ENCODE measurements at regions not wholly inside any gene's neighbourhood (a gene's known extent, or its start where the extent isn't known, plus 50 kb on each side); places are given as distances from the start of the nearest gene placed in this dataset.

DNA sequence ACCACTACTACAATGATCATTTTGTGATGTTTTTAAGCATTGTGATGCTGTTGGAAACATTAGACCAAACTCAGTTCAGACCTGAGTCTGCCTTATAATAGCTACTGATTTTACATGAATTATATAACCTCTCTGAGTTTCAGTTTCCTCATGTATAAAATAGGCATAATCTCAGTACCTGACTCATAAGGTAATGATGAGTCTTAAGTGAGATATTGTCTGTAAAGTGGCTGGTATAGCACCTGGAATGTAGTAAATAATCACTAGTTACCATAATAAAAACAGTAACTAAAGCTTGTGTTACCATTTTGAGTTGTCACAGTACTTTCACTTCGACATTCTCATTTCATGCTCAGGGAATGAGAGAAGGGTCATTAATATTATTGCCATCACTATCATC, 381.5 kb upstream of the SALL1 start:
- no peak for TF ChIP-seq CTCF (conservative IDR thresholded peaks at IDR 0.05; ENCODE audit: low read length)
- no peak overlapping the region for H3K4me3 ChIP-seq (ENCODE audit: low read length, poor library complexity, severe bottlenecking)
- H3K79me2 ChIP-seq (ENCODE audit: insufficient read depth, low read length) = no peaks in the 10 kb centered on the region

GRCh38 chr16:51531271-51531670, 380.2 kb upstream of the SALL1 start:
- Histone ChIP-seq H3K4me1 (ENCODE audit: insufficient read depth, low read length, poor library complexity, severe bottlenecking) (no peaks in the 10 kb centered on the region), H2AFZ (ENCODE audit: low read length) (no peak overlapping the region), H3K27me3 (ENCODE audit: insufficient read depth, low read length, poor library complexity, severe bottlenecking) (no peaks in the 10 kb centered on the region), H3K9me3 (ENCODE audit: insufficient read depth, low read depth, low read length) (no peaks in the 10 kb centered on the region), H3K9me2 (replicated peaks; ENCODE audit: low read depth, low read length) (no peaks in the 10 kb centered on the region), H3K4me3 (ENCODE audit: low read length, poor library complexity, severe bottlenecking) (no peak overlapping the region), H3K36me3 (ENCODE audit: insufficient read depth, low read length) (no peaks in the 10 kb centered on the region), H3F3A (ENCODE audit: low read depth) (no peaks in the 10 kb centered on the region), H4K20me1 (ENCODE audit: insufficient read depth, low read length, poor library complexity, severe bottlenecking) (no peaks in the 10 kb centered on the region), H3K9ac (ENCODE audit: low read depth, low read length, poor library complexity, severe bottlenecking) (no peak overlapping the region), H3K79me2 (ENCODE audit: insufficient read depth, low read length) (no peaks in the 10 kb centered on the region), H3K4me2 (ENCODE audit: low read depth, low read length, poor library complexity, severe bottlenecking) (no peak overlapping the region)
- TF ChIP-seq EZH2phosphoT487 (IDR thresholded peaks at IDR 0.05; ENCODE audit: borderline replicate concordance) (no peak), CTCF (conservative IDR thresholded peaks at IDR 0.05; ENCODE audit: low read length) (no peak)

More for the DNA sequence above, 381.5 kb upstream of the SALL1 start:
- Histone ChIP-seq H4K20me1 (ENCODE audit: insufficient read depth, low read length, poor library complexity, severe bottlenecking) (no peaks in the 10 kb centered on the region), H3F3A (ENCODE audit: low read depth) (no peaks in the 10 kb centered on the region), H2AFZ (ENCODE audit: low read length) (no peak overlapping the region), H3K27me3 (ENCODE audit: insufficient read depth, low read length, poor library complexity, severe bottlenecking) (no peaks in the 10 kb centered on the region), H3K4me2 (ENCODE audit: low read depth, low read length, poor library complexity, severe bottlenecking) (no peak overlapping the region), H3K4me1 (ENCODE audit: insufficient read depth, low read length, poor library complexity, severe bottlenecking) (no peaks in the 10 kb centered on the region), H3K9me2 (replicated peaks; ENCODE audit: low read depth, low read length) (no peaks in the 10 kb centered on the region), H3K9ac (ENCODE audit: low read depth, low read length, poor library complexity, severe bottlenecking) (no peak overlapping the region), H3K9me3 (ENCODE audit: insufficient read depth, low read depth, low read length) (no peaks in the 10 kb centered on the region), H3K36me3 (ENCODE audit: insufficient read depth, low read length) (no peaks in the 10 kb centered on the region)

DNA sequence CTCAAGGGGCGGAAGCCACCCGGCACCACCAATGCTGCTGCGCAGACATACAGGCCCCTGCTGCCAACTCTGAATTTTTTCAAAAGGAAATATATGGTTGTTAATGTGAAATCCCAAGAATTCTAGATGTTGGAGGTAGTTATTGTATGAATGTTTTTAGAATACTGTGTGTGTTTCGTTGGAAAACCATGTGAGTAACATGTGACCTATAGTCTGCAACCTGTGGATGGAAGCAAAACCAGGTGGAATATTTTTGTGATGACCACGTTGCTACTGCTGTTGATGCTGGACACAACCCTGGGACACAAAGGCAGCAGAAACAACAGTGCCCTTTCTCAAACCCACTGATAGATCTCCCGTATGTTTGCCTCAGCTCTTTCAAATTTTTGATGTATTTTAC, 376.3 kb upstream of the SALL1 start:
- Histone ChIP-seq H3K9me3 (ENCODE audit: insufficient read depth, low read depth, low read length) (no peaks in the 10 kb centered on the region), H3F3A (ENCODE audit: low read depth) (no peaks in the 10 kb centered on the region), H3K4me3 (ENCODE audit: low read length, poor library complexity, severe bottlenecking) (no peak overlapping the region), H3K36me3 (ENCODE audit: insufficient read depth, low read length) (no peaks in the 10 kb centered on the region), H3K9ac (ENCODE audit: low read depth, low read length, poor library complexity, severe bottlenecking) (no peak overlapping the region), H3K79me2 (ENCODE audit: insufficient read depth, low read length) (no peaks in the 10 kb centered on the region), H3K4me1 (ENCODE audit: insufficient read depth, low read length, poor library complexity, severe bottlenecking) (no peaks in the 10 kb centered on the region), H3K4me2 (ENCODE audit: low read depth, low read length, poor library complexity, severe bottlenecking) (no peak overlapping the region), H2AFZ (ENCODE audit: low read length) (no peak overlapping the region), H3K27me3 (ENCODE audit: insufficient read depth, low read length, poor library complexity, severe bottlenecking) (no peaks in the 10 kb centered on the region), H4K20me1 (ENCODE audit: insufficient read depth, low read length, poor library complexity, severe bottlenecking) (no peaks in the 10 kb centered on the region), H3K9me2 (replicated peaks; ENCODE audit: low read depth, low read length) (no peaks in the 10 kb centered on the region)
- TF ChIP-seq CTCF (conservative IDR thresholded peaks at IDR 0.05; ENCODE audit: low read length) (no peak), EZH2phosphoT487 (IDR thresholded peaks at IDR 0.05; ENCODE audit: borderline replicate concordance) (no peak)
